Upper lobe of left lung (tissue), 6 donors: ENCODE measurements at regions not wholly inside any gene's neighbourhood (a gene's known extent, or its start where the extent isn't known, plus 50 kb on each side); places are given as distances from the start of the nearest gene placed in this dataset.

Experiments
- ATAC-seq, 2 donors: fragments of 200-7000 bp; cut with Tn5 transposase; one replicate each; pipeline ENCODE4 v1.9.1; 2022; ENCODE audit warnings: mild to moderate bottlenecking in 2 of 2, moderate library complexity in 2 of 2; ENCODE audit not compliant: low FRiP score in 2 of 2
- DNase-seq, 2 donors: peaks; one replicate each; pipeline ENCODE4 v3.0.0-alpha.2; 2019 to 2020
- H3K27ac ChIP-seq, 4 donors: fragments of 200-600 bp; sonication (generic); one replicate each; pipeline ENCODE4 v1.5.1; 2016 to 2019
- H3K27me3 ChIP-seq, 4 donors: fragments of 200-600 bp; sonication (generic); one replicate each; pipeline ENCODE4 v1.5.1; 2017 to 2019
- H3K36me3 ChIP-seq, 4 donors: fragments of 200-600 bp; sonication (generic); one replicate each; pipeline ENCODE4 v1.5.1; 2016 to 2019
- H3K4me1 ChIP-seq, 4 donors: fragments of 200-600 bp; sonication (generic); one replicate each; pipeline ENCODE4 v1.5.1; 2018 to 2019
- H3K4me3 ChIP-seq, 4 donors: fragments of 200-600 bp; sonication (generic); one replicate each; pipeline ENCODE4 v1.5.1; 2017 to 2019; ENCODE audit warnings: mild to moderate bottlenecking in 2 of 4, moderate library complexity in 1 of 4
- H3K9me3 ChIP-seq, 4 donors: fragments of 200-600 bp; sonication (generic); one replicate each; pipeline ENCODE4 v1.5.1; 2018 to 2019
- EP300 ChIP-seq, 4 donors: sonication (generic); formaldehyde crosslinking; IDR thresholded peaks; one replicate each; pipeline ENCODE4 v1.5.1; 2017; ENCODE audit warnings: antibody characterized with exemption in 4 of 4, control low read depth in 2 of 4
- POLR2A ChIP-seq, 4 donors: fragments of 450-650 bp; IDR thresholded peaks; one replicate each; pipeline ENCODE4 v1.5.1; 2016 to 2017; ENCODE audit warnings: antibody characterized with exemption in 4 of 4, mild to moderate bottlenecking in 2 of 4
- POLR2AphosphoS5 ChIP-seq, 2 donors: sonication (generic); formaldehyde crosslinking; IDR thresholded peaks; one replicate each; pipeline ENCODE4 v1.5.1; 2017; ENCODE audit warnings: antibody characterized with exemption in 2 of 2
- WGBS, 2 donors: methylation state at CpG; one replicate each; pipeline ENCODE4 v1.1.5; 2017 to 2018; 5-methylcytosine and 5-hydroxymethylcytosine counted together
- TF ChIP-seq, protein P1 (sequence below), 6 experiments: fragments of 450-650 bp in 4 of 6; fragments of 200-600 bp in 2 of 6; sonication (generic) in 2 of 6; IDR thresholded peaks; one replicate each; pipeline ENCODE4 v1.5.1; 2016 to 2019; ENCODE audit warnings: antibody characterized with exemption in 6 of 6
- donor health status: DM: no; HTN: no; CAD: no; lungs with moderate emphysema.
- donor health status: DM: no; HTN: yes; CAD: no; lungs with severe emphysema.

DNA sequence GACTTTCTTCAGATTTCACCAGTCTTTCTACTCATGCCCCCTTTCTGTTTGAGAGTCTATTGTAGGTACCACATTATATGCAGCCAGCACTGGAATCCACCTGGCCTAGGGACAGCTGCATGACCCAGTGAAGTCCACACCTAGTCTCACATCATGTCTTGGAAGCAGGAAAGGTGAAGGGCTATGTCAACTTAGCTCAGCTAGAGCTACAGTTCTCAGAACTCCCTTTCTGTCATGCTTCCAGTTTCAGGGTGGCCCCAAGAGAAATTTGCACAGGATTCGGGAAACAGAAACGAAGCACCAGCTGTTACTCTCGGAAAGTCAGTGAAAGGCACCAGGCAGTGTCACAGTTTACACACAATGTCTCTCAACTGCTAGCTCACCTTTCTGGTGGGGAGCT lies 51.6 kb upstream of the NLRP1 start:
- Histone ChIP-seq H3K4me1 (no peaks in the 10 kb centered on the region), H3K4me3 (no peak overlapping the region), H3K36me3 (no peaks in the 10 kb centered on the region), H3K9me3 (no peaks in the 10 kb centered on the region), H3K27me3 (no peaks in the 10 kb centered on the region), H3K27ac (no peak overlapping the region)
- DNase-seq (no peak), ATAC-seq (no peak)
- TF ChIP-seq, protein P1, sequence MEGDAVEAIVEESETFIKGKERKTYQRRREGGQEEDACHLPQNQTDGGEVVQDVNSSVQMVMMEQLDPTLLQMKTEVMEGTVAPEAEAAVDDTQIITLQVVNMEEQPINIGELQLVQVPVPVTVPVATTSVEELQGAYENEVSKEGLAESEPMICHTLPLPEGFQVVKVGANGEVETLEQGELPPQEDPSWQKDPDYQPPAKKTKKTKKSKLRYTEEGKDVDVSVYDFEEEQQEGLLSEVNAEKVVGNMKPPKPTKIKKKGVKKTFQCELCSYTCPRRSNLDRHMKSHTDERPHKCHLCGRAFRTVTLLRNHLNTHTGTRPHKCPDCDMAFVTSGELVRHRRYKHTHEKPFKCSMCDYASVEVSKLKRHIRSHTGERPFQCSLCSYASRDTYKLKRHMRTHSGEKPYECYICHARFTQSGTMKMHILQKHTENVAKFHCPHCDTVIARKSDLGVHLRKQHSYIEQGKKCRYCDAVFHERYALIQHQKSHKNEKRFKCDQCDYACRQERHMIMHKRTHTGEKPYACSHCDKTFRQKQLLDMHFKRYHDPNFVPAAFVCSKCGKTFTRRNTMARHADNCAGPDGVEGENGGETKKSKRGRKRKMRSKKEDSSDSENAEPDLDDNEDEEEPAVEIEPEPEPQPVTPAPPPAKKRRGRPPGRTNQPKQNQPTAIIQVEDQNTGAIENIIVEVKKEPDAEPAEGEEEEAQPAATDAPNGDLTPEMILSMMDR (IDR thresholded peaks at IDR 0.05) = no peak
- TF ChIP-seq POLR2AphosphoS5 (IDR thresholded peaks at IDR 0.05) = no peak
- no peak for TF ChIP-seq POLR2A (IDR thresholded peaks at IDR 0.05)
- TF ChIP-seq EP300 (IDR thresholded peaks at IDR 0.05) = no peak
- 83 to 90% methylated on average over 2 to 3 of the region's 3 CpGs for WGBS, 2 donors

DNA sequence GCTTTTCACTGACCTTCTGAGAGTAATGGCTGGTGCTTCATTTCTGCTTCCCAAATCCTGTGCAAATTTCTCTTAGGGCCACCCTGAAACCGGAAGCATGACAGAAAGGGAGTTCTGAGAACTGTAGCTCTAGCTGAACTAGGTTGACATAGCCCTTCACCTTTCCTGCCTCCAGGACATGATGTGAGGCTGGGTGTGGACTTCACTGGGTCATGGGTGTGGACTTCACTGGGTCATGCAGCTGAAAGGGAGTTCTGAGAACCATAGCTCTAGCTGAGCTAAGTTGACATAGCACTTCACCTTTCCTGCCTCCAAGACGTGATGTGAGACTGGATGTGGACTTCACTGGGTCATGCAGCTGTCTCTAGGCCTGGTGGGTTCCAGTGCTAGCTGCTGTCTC lies 54.3 kb upstream of the NLRP1 start:
- ATAC-seq (no peak), DNase-seq (no peak)
- Histone ChIP-seq H3K9me3 (no peaks in the 10 kb centered on the region), H3K4me1 (no peaks in the 10 kb centered on the region), H3K4me3 (no peak overlapping the region), H3K27me3 (no peaks in the 10 kb centered on the region), H3K36me3 (no peaks in the 10 kb centered on the region), H3K27ac (no peak overlapping the region)
- 69 to 83% methylated on average over 1 to 2 of the region's 2 CpGs for WGBS, 2 donors
- TF ChIP-seq, protein P1 (IDR thresholded peaks at IDR 0.05) = no peak
- TF ChIP-seq POLR2AphosphoS5 (IDR thresholded peaks at IDR 0.05) = no peak
- TF ChIP-seq POLR2A (IDR thresholded peaks at IDR 0.05) = no peak
- TF ChIP-seq EP300 (IDR thresholded peaks at IDR 0.05) = no peak

DNA sequence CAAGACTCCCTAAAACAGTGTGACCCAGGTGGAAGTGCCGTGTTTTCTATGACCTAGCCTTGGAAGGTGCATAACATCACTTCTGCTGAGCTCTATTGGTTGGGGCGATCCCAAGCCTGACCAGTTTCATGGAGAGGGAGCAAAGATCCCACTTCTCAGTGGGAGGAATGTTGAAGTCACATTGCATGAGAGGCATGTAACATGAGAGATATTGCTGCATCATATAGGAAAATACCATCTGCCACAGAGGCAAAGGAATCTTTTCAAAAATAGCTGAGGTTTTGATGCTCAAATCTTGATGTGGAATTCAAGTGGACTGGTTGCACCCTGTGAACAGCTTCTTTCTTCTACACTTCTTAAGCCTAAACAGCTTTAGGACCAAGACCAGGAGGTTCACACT lies 56.4 kb upstream of the NLRP1 start:
- Histone ChIP-seq H3K4me3 (no peak overlapping the region), H3K27me3 (no peaks in the 10 kb centered on the region), H3K27ac (no peak overlapping the region), H3K36me3 (no peaks in the 10 kb centered on the region), H3K4me1 (no peaks in the 10 kb centered on the region), H3K9me3 (no peaks in the 10 kb centered on the region)
- TF ChIP-seq POLR2A (IDR thresholded peaks at IDR 0.05) = no peak
- no peak for TF ChIP-seq POLR2AphosphoS5 (IDR thresholded peaks at IDR 0.05)
- TF ChIP-seq, protein P1 (IDR thresholded peaks at IDR 0.05) = no peak
- no peak for TF ChIP-seq EP300 (IDR thresholded peaks at IDR 0.05)
- DNase-seq = no peak
- WGBS, 2 donors = 67 to 86% methylated on average over 1 to 2 of the region's 2 CpGs
- no peak for ATAC-seq

DNA sequence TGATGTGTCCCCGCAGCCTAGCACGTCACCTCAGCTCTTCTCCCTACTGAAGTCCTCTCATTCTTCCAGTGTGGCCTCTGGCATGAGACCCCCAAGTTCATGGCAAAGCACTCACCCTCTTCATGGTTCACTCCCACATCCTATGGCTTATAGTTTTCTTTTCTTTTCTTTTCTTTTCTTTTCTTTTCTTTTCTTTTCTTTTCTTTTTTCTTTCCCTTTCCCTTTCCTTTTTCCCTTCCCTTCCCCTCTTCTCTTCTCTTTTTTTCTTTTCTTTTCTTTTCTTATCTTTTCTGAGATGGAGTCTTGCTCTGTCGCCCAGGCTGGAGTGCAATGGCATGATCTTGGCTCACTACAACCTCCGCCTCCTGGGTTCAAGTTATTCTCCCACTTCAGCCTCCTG lies 58.4 kb upstream of the NLRP1 start:
- Histone ChIP-seq H3K36me3 (no peaks in the 10 kb centered on the region), H3K4me1 (no peaks in the 10 kb centered on the region), H3K9me3 (no peaks in the 10 kb centered on the region), H3K27ac (no peak overlapping the region), H3K4me3 (no peak overlapping the region), H3K27me3 (no peaks in the 10 kb centered on the region)
- ATAC-seq (no peak), DNase-seq (no peak)
- no peak for TF ChIP-seq POLR2A (IDR thresholded peaks at IDR 0.05)
- no peak for TF ChIP-seq EP300 (IDR thresholded peaks at IDR 0.05)
- TF ChIP-seq, protein P1 (IDR thresholded peaks at IDR 0.05) = no peak
- TF ChIP-seq POLR2AphosphoS5 (IDR thresholded peaks at IDR 0.05) = no peak
- 90 to 95% methylated on average over 4 of the region's 4 CpGs for WGBS, 2 donors

DNA sequence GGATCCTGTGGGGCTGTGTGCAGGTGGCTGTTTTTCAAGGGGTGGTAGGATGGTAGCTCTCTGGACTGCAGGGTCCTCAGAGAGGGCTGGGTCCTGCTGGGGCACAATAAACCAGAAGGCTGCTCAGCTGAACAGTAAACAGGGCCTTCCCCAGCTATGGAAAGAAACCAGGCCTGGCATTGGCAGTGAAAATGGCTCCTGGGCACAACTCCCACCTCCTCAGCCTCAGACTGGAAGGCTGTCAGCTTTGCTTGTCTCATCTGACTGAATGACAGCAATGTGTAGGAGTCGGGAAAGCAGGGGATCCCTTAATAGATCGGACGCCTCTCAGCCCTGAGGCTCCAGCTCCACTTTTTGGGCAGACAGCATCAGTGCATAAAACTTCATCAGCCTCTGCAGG lies 59.8 kb upstream of the NLRP1 start:
- no peaks in the 10 kb centered on the region for H3K4me1 ChIP-seq
- H3K36me3 ChIP-seq = no peaks in the 10 kb centered on the region
- H3K9me3 ChIP-seq = no peaks in the 10 kb centered on the region
- ATAC-seq (no peak), DNase-seq (no peak)
- no peak overlapping the region for H3K4me3 ChIP-seq
- TF ChIP-seq, protein P1 (IDR thresholded peaks at IDR 0.05) = no peak
- no peak overlapping the region for H3K27ac ChIP-seq
- WGBS, 2 donors = 71 to 76% methylated on average over 3 of the region's 3 CpGs
- no peaks in the 10 kb centered on the region for H3K27me3 ChIP-seq
